Osteocyte (in vitro differentiated cells): ENCODE measurements at regions not wholly inside any gene's neighbourhood (a gene's known extent, or its start where the extent isn't known, plus 50 kb on each side); places are given as distances from the start of the nearest gene placed in this dataset.
A peak's percentile ranks its signal among the peaks of the same experiment; 100 is the strongest.

ENCODE experiments used
- DNase-seq: peaks from one replicate; pipeline ENCODE4 v3.0.0; 2021; ENCODE audit warnings: mixed read lengths; ENCODE audit not compliant: unreplicated experiment; ENCODE audit errors: extremely low spot score
- H3K27ac Mint-ChIP-seq: one replicate; pipeline ENCODE4 v1.8.0; 2021; ENCODE audit warnings: mild to moderate bottlenecking, mixed read lengths; ENCODE audit not compliant: unreplicated experiment
- H3K27me3 Mint-ChIP-seq: one replicate; pipeline ENCODE4 v1.8.0; 2021; ENCODE audit warnings: mixed read lengths; ENCODE audit not compliant: unreplicated experiment
- H3K36me3 Mint-ChIP-seq: one replicate; pipeline ENCODE4 v1.8.0; 2021; ENCODE audit warnings: mixed read lengths; ENCODE audit not compliant: unreplicated experiment
- H3K4me1 Mint-ChIP-seq: one replicate; pipeline ENCODE4 v1.8.0; 2021; ENCODE audit warnings: mixed read lengths; ENCODE audit not compliant: unreplicated experiment
- H3K4me3 Mint-ChIP-seq: one replicate; pipeline ENCODE4 v1.8.0; 2021; ENCODE audit warnings: mild to moderate bottlenecking, moderate library complexity, mixed read lengths; ENCODE audit not compliant: unreplicated experiment
- H3K9me3 Mint-ChIP-seq: one replicate; pipeline ENCODE4 v1.8.0; 2021; ENCODE audit warnings: mixed read lengths; ENCODE audit not compliant: unreplicated experiment
- TF ChIP-seq, protein P1 (sequence below): fragments of 200-600 bp; sonication (generic); IDR thresholded peaks from 2 replicates; pipeline ENCODE4 v1.5.0; 2021; ENCODE audit warnings: antibody characterized with exemption, mild to moderate bottlenecking, moderate library complexity

DNA sequence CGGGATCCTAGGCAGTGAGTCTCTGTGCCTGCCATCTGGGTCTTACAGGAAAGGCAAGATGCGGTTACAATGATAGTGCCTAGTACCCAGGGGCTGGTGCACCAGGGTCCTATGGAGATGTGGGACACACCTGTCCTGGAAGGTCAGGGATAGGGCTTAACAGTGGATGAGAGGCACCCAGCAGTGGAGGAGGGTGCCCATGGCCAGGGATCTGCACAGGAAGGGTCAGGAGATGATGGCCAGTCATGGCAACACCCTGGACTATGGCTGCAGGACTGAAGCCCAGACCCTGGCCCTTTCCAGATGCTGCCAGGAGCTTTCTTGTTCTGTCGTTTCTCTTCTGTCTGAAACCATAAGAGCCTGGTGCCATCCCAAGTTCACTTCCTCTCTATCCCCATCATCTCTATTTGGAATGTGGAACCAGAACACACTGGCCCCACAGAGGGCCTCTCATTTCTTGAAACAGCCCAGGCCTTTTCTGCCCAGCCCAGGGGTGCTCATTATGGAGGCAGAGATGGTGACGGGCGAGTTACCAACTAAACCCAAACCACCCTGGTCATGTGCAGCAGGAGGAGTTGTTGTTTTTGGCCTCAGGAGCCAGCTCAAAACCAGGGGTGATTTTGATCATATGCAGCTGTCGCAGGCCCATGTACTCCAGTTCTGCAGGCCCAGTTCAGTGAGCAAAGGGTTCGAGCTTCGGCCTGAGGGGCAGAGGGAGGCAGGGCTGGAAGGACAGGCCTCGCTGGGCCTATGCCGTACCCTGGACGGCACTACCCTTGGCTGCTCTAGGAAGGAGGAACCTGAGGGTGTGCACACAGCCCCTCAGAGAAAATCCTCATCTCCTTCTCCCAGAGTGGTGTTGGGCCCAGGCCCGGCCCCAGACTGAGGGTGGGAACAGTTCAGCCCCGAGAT lies 52.6 kb upstream of the GDF10 start:
- TF ChIP-seq, protein P1, sequence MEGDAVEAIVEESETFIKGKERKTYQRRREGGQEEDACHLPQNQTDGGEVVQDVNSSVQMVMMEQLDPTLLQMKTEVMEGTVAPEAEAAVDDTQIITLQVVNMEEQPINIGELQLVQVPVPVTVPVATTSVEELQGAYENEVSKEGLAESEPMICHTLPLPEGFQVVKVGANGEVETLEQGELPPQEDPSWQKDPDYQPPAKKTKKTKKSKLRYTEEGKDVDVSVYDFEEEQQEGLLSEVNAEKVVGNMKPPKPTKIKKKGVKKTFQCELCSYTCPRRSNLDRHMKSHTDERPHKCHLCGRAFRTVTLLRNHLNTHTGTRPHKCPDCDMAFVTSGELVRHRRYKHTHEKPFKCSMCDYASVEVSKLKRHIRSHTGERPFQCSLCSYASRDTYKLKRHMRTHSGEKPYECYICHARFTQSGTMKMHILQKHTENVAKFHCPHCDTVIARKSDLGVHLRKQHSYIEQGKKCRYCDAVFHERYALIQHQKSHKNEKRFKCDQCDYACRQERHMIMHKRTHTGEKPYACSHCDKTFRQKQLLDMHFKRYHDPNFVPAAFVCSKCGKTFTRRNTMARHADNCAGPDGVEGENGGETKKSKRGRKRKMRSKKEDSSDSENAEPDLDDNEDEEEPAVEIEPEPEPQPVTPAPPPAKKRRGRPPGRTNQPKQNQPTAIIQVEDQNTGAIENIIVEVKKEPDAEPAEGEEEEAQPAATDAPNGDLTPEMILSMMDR, result no peak
- Mint-ChIP-seq H3K27ac (no peak overlapping the region), H3K36me3 (no peaks in the 10 kb centered on the region), H3K27me3 (peaks cover 15% of the 10 kb centered on the region), H3K4me3 (no peak overlapping the region), H3K9me3 (no peaks in the 10 kb centered on the region), H3K4me1 (no peaks in the 10 kb centered on the region)
- DNase-seq, result peak; percentile 67

DNA sequence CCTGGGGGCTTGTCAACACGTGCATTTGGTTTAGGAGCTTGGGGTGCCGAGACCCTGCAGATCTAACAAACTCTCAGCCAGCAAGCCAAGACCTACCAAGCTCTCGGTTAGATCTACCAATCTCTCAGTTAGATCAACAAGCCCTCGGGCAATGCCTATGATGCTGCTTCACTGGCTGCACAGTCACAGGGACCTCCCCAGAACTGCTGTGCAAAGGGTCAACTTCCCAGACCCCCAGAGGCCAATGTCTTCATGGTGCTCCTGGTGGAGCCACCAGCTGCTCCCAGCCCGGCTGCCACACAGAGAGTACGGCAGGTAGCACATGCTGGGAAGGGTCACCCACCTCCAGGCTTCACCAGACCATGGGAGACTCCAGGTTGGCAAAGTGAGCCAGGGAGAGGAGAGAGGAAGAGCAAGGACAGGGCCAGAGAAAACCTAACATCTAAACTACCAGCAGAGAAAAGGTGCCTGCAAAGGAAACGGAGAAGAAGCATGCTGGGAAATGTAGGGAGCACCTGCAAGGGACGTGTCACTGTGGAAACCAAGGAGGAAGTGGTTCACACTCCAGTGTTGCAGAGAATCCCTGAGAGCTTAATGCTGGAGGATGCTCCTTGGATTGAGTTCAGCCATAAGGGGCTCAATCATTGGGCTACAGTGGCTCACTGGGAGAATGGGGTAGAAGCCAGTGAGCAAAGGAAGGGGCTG lies 51.5 kb upstream of the GDF10 start:
- Mint-ChIP-seq H3K27me3 (peaks cover 14% of the 10 kb centered on the region), H3K27ac (no peak overlapping the region), H3K4me1 (no peaks in the 10 kb centered on the region), H3K4me3 (no peak overlapping the region), H3K36me3 (no peaks in the 10 kb centered on the region), H3K9me3 (no peaks in the 10 kb centered on the region)
- TF ChIP-seq, protein P1, result no peak
- DNase-seq, result peak; percentile 76

DNA sequence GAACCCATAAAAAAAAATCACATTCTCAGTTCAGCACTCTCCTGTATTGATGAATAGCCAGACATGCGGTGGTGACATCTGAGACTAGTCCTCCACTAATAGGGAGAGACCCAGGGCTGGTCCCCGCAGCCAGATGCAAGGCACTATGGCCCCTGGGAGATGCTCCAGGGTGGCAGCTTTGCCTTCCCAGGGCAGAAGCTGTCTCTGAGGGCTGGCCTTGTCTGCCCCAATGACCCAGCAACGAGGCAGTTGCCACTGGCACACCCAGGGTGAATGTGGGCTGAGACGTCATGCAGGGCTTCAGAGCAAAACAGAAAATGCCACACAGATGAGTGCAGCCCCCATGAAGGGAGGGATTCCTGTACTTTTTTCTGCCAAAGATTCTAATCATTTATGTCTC lies 50.1 kb upstream of the GDF10 start:
- Mint-ChIP-seq H3K4me3 (no peak overlapping the region), H3K27ac (no peak overlapping the region), H3K36me3 (no peaks in the 10 kb centered on the region), H3K27me3 (peaks cover 14% of the 10 kb centered on the region), H3K9me3 (no peaks in the 10 kb centered on the region), H3K4me1 (peaks cover 2% of the 10 kb centered on the region)
- TF ChIP-seq, protein P1, result no peak
- DNase-seq, result peak; percentile 59
